ENCODE measurements at regions not wholly inside any gene's neighbourhood (a gene's known extent, or its start where the extent isn't known, plus 50 kb on each side); places are given as distances from the start of the nearest gene placed in this dataset.

GRCh38 chr9:90979639-90980038, 178.0 kb downstream of the SYK start:
- no peak for DNase-seq (ENCODE audit: extremely low spot score)
- CTCF ChIA-PET, result no interaction called here
- TF ChIP-seq ARNT (IDR thresholded peaks at IDR 0.05) (no peak), FOXK2 (IDR thresholded peaks at IDR 0.05) (no peak), SP1 (IDR thresholded peaks at IDR 0.05) (no peak), FOXA1 (IDR thresholded peaks at IDR 0.05) (no peak), CTBP1 (IDR thresholded peaks at IDR 0.05; ENCODE audit: borderline replicate concordance) (no peak), TARDBP (IDR thresholded peaks at IDR 0.05) (no peak), L3MBTL2 (conservative IDR thresholded peaks at IDR 0.05) (no peak), HDGF (IDR thresholded peaks at IDR 0.05; ENCODE audit: borderline replicate concordance) (no peak), NFRKB (IDR thresholded peaks at IDR 0.05) (no peak), SUZ12 (IDR thresholded peaks at IDR 0.05) (no peak), BHLHE40 (IDR thresholded peaks at IDR 0.05; ENCODE audit: borderline replicate concordance) (no peak)
- TF ChIP-seq, protein P1, sequence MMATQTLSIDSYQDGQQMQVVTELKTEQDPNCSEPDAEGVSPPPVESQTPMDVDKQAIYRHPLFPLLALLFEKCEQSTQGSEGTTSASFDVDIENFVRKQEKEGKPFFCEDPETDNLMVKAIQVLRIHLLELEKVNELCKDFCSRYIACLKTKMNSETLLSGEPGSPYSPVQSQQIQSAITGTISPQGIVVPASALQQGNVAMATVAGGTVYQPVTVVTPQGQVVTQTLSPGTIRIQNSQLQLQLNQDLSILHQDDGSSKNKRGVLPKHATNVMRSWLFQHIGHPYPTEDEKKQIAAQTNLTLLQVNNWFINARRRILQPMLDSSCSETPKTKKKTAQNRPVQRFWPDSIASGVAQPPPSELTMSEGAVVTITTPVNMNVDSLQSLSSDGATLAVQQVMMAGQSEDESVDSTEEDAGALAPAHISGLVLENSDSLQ (IDR thresholded peaks at IDR 0.05), result no peak
- POLR2A ChIA-PET, result no interaction called here

- DNase-seq (ENCODE audit: extremely low spot score), result no peak
- CTCF ChIA-PET, result no interaction called here
- POLR2A ChIA-PET, result no interaction called here
- no peak for TF ChIP-seq ARNT (IDR thresholded peaks at IDR 0.05)
- no peak for TF ChIP-seq HDGF (IDR thresholded peaks at IDR 0.05; ENCODE audit: borderline replicate concordance)
- TF ChIP-seq TARDBP (IDR thresholded peaks at IDR 0.05), result no peak
- TF ChIP-seq FOXA1 (IDR thresholded peaks at IDR 0.05), result no peak
- TF ChIP-seq ZNF384 (IDR thresholded peaks at IDR 0.05), result no peak
- TF ChIP-seq L3MBTL2 (conservative IDR thresholded peaks at IDR 0.05), result no peak
- TF ChIP-seq SUZ12 (IDR thresholded peaks at IDR 0.05), result no peak
These were observed 180.1 kb downstream of the SYK start for GRCh38 chr9:90981726-90982125.

DNA sequence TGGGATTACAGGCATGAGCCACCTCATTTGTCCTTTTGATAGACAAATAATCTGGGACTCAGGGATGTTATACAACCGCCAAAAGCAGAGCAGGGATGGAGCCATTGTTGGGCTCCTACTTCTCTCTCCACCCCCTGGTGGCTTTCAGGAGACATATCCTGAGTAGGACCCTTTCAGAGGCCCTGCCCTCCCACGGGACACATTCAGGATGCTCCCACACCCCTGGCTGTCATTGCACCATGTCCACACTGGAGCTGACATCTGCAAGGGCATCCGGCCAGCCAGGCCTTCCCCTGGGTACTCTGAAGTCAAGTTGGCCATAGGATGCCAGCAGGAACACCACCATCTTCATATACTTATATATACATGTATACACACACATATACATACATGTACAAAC, 181.8 kb downstream of the SYK start:
- TF ChIP-seq FOXM1 (IDR thresholded peaks at IDR 0.05; ENCODE audit: borderline replicate concordance) (no peak), ELF4 (IDR thresholded peaks at IDR 0.05) (no peak), NFRKB (IDR thresholded peaks at IDR 0.05) (no peak), SUZ12 (IDR thresholded peaks at IDR 0.05) (no peak), ARNT (IDR thresholded peaks at IDR 0.05) (no peak), TARDBP (IDR thresholded peaks at IDR 0.05) (no peak), LEF1 (IDR thresholded peaks at IDR 0.05; ENCODE audit: borderline replicate concordance) (no peak), CTBP1 (IDR thresholded peaks at IDR 0.05; ENCODE audit: borderline replicate concordance) (no peak), ZNF384 (IDR thresholded peaks at IDR 0.05) (no peak), L3MBTL2 (conservative IDR thresholded peaks at IDR 0.05) (no peak), FOXA1 (IDR thresholded peaks at IDR 0.05) (no peak), BHLHE40 (IDR thresholded peaks at IDR 0.05; ENCODE audit: borderline replicate concordance) (no peak)
- TF ChIP-seq, protein P1 (IDR thresholded peaks at IDR 0.05), result no peak
- CTCF ChIA-PET, result interaction anchor here (0.6 kb wide), 1 partner anchor 445 kb away, joined by 3 read pairs; no protein-coding TSS in a partner anchor
- POLR2A ChIA-PET, result no interaction called here
- DNase-seq (ENCODE audit: extremely low spot score), result no peak

DNA sequence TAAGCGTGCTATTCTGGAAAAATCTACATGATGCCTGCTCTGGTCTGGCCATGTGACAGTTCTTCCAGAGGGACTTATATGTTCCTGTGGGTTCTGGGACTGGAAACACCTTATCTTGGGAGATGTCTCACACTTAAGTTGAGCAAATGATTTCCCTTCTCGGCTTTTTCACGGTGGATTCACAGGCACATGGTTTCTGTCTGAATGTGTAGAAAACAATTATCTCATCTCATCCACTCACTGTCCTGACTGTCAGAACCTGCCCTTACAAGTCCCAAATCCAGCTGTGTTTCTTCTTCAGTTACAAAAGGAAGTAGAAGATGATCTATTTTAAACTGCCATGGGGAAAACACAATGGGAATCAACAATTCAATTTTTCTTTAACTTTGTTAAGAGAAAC, 184.0 kb downstream of the SYK start:
- CTCF ChIA-PET, result interaction anchor here (0.6 to 2.3 kb wide), 2 partner anchors 70 to 192 kb away, joined by 3 to 6 read pairs; no protein-coding TSS in a partner anchor
- no peak for DNase-seq (ENCODE audit: extremely low spot score)
- no peak for TF ChIP-seq ELF4 (IDR thresholded peaks at IDR 0.05)
- no peak for TF ChIP-seq SP1 (IDR thresholded peaks at IDR 0.05)
- no peak for TF ChIP-seq FOXM1 (IDR thresholded peaks at IDR 0.05; ENCODE audit: borderline replicate concordance)
- POLR2A ChIA-PET, result no interaction called here

- TF ChIP-seq SP1 (IDR thresholded peaks at IDR 0.05), result no peak
- TF ChIP-seq L3MBTL2 (conservative IDR thresholded peaks at IDR 0.05), result no peak
- TF ChIP-seq FOXA1 (IDR thresholded peaks at IDR 0.05), result no peak
- TF ChIP-seq ARNT (IDR thresholded peaks at IDR 0.05), result no peak
- no peak for TF ChIP-seq ELF4 (IDR thresholded peaks at IDR 0.05)
- TF ChIP-seq, protein P1 (IDR thresholded peaks at IDR 0.05), result no peak
- CTCF ChIA-PET, result interaction anchor here (1.0 to 2.3 kb wide), 2 partner anchors 12 to 71 kb away, joined by 3 to 6 read pairs; no protein-coding TSS in a partner anchor
- POLR2A ChIA-PET, result no interaction called here
These were observed 184.5 kb downstream of the SYK start for GRCh38 chr9:90986161-90986560.

DNA sequence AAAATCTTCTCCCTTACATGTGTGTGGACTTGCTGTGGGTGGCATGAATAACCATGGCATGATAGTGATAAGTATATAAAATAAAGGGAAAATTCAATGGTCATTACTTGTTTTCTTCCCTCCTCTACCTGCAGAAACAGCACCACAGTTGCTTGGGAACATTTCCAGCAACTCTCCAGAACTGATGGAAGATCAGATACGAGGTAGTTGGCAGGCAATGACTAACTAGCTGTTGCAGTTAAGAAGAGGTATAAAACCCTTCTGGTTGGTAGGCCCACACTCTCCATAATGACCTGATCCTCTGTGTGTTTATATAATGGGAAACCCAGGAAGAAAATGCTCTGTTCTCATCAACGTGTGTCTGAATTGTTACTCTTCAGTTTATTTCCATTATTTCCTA, 185.9 kb downstream of the SYK start:
- ChIA-PET CTCF (interaction anchor here (2.3 kb wide), 1 partner anchor 72 kb away, joined by 6 read pairs; no protein-coding TSS in a partner anchor), POLR2A (no interaction called here)
- TF ChIP-seq SP1 (IDR thresholded peaks at IDR 0.05), result no peak
- TF ChIP-seq NFRKB (IDR thresholded peaks at IDR 0.05), result no peak
- TF ChIP-seq L3MBTL2 (conservative IDR thresholded peaks at IDR 0.05), result no peak
- TF ChIP-seq FOXM1 (IDR thresholded peaks at IDR 0.05; ENCODE audit: borderline replicate concordance), result no peak
- no peak for TF ChIP-seq FOXK2 (IDR thresholded peaks at IDR 0.05)
- TF ChIP-seq HDGF (IDR thresholded peaks at IDR 0.05; ENCODE audit: borderline replicate concordance), result no peak
- TF ChIP-seq BHLHE40 (IDR thresholded peaks at IDR 0.05; ENCODE audit: borderline replicate concordance), result no peak
- TF ChIP-seq FOXA1 (IDR thresholded peaks at IDR 0.05), result no peak
- TF ChIP-seq ZNF384 (IDR thresholded peaks at IDR 0.05), result no peak
- TF ChIP-seq CTBP1 (IDR thresholded peaks at IDR 0.05; ENCODE audit: borderline replicate concordance), result no peak
- TF ChIP-seq ELF4 (IDR thresholded peaks at IDR 0.05), result no peak
- DNase-seq (ENCODE audit: extremely low spot score), result no peak

More at GRCh38 chr9:90986161-90986560, 184.5 kb downstream of the SYK start:
- DNase-seq (ENCODE audit: extremely low spot score), result no peak

- ChIA-PET POLR2A (no interaction called here), CTCF (no interaction called here)
- no peak for TF ChIP-seq BHLHE40 (IDR thresholded peaks at IDR 0.05; ENCODE audit: borderline replicate concordance)
- TF ChIP-seq SUZ12 (IDR thresholded peaks at IDR 0.05), result no peak
- no peak for TF ChIP-seq NFRKB (IDR thresholded peaks at IDR 0.05)
- TF ChIP-seq TARDBP (IDR thresholded peaks at IDR 0.05), result no peak
- TF ChIP-seq HDGF (IDR thresholded peaks at IDR 0.05; ENCODE audit: borderline replicate concordance), result no peak
- no peak for TF ChIP-seq LEF1 (IDR thresholded peaks at IDR 0.05; ENCODE audit: borderline replicate concordance)
- TF ChIP-seq, protein P1 (IDR thresholded peaks at IDR 0.05), result no peak
- no peak for TF ChIP-seq ZNF384 (IDR thresholded peaks at IDR 0.05)
- no peak for DNase-seq (ENCODE audit: extremely low spot score)
These were observed 186.7 kb downstream of the SYK start for GRCh38 chr9:90988318-90988717.

Data from HEK293T (cell line).